Left kidney (tissue), 1 donor: ENCODE measurements at regions not wholly inside any gene's neighbourhood (a gene's known extent, or its start where the extent isn't known, plus 50 kb on each side); places are given as distances from the start of the nearest gene placed in this dataset.
A peak's percentile ranks its signal among the peaks of the same experiment; 100 is the strongest.

ENCODE experiments used
- DNase-seq: peaks from one replicate; pipeline ENCODE4 v3.0.0-alpha.2; 2013

DNA sequence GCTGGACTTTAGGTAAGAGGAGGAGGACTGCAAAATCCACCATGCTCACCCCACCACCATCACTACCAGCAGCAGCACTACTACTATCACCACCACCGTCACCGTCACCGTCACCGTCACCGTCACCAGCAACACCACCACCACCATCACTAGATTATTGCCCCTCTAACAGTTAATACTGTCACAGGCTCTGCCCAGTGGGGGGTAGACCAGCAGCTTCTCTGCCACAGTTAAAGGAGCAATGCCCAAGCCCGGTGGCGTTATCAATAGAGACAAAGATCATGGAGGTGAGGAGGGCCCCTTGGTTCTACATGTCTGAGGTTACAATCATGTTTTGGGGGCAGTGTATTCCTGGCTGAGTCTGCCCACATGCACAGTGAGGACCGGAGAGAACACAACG lies 184.4 kb upstream of the DYNLRB2 start:
- no peak for DNase-seq

DNA sequence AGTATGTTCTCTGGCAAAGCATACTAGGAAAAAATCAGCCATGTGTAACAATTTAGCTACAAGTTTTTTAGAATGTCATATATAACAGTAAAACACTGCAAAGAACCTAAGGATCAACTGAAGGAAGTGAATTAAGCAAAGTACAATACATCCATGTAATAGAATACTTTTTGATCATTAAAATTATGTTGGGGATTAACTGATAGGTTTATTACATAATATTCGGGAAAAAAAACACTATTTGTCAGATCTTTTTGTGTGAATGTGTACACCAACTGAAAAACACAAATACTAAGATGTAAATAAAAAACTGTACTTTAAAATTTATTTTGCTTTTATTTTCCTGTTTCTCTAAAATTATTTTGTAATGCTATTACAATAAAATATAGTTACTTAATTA lies 185.5 kb upstream of the DYNLRB2 start:
- no peak for DNase-seq

DNA sequence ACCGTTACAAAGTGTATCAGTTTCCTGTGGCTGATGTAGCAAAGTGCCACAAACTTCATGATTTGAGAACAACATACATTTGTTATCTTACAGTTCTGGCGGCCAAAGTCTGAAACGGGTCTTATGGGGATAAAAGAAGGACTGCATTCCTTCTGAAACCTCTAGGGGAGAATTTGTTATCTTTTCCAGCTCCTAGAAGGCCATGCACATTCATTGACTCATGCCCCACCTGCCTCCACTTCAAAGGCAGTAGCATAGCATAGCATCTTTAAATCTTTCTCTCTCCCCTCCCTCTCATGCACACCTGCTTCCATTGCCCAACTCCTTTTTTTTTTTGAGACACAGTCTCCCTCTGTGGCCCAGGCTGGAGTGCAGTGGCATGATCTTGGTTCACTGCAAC lies 190.7 kb upstream of the DYNLRB2 start:
- DNase-seq: no peak

DNA sequence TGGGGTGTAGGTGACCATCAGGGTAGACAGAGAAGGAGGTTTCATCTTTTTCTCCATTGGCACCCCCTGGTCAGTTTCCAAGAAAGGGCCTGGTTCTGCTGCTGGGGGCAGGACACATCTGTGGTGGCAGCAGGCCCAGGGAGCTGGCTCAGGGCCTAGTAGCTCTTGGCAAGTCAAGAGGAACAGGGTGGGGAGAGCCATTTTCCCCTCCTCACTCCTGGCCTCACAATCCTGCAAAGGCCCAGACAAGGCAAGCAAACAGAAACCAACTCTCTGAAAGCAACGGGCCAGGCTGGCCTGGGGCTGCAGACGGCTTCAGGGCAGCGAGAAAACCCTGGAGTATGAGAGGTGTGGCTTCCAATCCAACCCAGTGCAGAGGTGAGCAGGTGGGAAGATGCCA lies 192.9 kb upstream of the DYNLRB2 start:
- no peak for DNase-seq

DNA sequence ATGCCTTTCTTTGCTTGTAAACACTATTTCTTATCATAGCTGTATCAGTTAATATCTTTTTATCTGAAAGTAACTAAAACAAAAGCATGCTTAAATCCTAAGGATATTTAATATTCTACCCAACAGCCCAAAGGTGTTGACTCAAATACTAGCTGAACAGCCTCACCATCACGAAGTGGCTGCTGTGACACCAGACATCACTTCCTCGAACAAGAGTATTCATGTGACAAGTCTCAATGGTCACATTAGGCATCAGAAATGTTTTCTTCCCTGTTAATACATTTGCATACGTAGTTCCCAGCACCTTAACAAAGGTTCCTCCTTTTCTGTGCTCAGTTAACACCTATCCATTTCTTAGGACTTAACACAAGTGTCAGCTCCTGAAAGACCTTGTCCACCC lies 193.8 kb upstream of the DYNLRB2 start:
- no peak for DNase-seq

DNA sequence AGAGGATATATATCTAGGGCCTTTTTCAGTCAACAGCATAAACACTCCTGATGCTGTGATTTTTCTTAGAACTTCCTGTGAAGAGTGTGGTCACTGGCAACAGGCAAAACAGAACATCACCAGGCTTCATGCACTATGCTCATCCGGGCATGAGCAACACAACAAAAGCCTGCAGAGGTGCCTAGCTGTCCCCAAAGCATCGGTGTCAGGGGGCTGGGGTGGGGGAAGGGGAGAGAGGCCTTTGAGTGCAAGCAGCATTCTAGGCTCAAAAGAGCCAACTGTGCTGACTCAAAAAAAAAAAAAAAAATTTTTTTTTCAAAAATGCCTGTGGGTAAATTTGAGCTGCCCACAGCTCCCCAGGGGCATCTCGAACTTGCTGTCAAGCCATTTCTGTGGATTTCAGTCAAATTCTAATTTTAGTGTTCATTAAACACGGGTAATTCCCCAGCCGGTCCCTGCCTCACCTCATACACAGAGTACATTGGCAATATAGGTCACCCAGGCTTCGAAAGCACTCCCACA lies 194.6 kb upstream of the DYNLRB2 start:
- peak; percentile 10 for DNase-seq

DNA sequence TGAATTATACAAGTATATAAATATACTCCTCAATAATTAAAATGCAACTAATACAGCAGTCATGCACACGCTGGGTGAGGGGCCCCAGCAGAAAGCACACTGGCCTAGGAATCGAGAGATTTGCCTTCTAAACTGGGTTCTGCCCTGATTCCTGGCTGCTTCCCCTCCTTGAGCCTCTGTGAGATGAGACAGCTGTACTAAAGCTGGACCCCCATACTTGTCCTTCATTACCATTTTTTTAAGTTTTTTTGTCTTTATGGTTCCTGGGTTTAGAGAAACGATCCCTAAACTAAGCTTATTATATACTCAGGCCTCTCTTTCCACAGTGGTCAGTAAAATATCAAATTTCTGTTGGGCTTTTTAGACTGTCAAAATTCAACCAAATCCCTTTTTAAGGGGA lies 195.1 kb upstream of the DYNLRB2 start:
- no peak for DNase-seq

DNA sequence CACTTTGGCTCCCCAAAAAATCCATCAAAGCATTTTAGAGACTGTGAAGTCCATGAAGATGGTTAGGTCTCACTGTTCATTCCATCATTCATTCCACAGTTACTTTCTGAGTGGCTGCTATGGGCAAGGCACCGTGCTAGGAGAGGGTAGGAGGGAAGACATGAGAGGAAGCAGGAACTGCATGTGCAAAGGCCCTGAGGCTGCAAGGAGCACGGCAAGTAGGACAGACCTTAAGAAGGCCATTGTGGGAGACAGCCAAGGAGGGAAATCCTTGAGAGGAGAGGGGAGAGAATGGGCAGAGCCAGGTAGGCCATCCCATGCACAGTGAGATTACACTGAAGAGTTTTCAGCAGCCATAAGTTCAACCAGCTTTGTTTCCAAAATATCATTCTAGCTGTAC lies 196.2 kb upstream of the DYNLRB2 start:
- no peak for DNase-seq

DNA sequence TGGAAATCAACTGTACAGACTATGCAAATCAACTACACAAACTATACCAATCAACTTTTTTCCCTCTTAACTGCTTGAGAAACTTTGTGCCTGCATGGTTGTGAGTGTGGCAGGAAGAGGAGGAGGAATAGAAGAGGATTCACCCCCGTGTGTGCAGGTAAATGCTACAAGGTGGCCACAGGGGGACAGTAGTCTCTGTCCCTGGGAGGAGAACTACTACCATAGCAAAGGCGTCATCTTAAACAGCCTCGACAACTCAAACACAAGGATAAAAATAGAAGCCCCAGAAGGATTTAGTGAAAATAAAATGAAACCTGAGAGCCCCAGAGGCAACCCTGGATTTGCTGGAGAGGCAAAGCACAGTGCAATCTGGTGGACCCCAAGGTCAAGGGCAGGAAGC lies 199.5 kb upstream of the DYNLRB2 start:
- DNase-seq: peak; percentile 22

DNA sequence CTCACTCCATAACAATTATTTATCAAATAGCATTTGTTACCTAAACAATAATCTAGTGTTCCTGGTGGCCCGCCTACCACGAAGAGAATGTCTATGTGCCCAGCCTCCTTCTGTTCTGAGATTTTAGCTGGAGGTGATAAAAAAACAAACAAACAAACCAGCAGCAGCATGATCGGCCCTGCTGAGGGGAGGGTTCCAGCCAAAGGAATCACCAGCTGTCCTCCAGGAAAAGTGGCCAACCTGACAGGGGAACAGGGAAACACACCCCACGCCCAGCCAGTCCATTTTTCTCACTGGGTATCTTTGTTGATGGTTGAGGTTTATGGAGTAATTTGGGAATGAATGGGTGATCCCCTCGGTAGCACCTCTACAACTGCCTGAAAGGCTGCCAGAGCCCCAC lies 203.0 kb upstream of the DYNLRB2 start:
- DNase-seq: no peak

DNA sequence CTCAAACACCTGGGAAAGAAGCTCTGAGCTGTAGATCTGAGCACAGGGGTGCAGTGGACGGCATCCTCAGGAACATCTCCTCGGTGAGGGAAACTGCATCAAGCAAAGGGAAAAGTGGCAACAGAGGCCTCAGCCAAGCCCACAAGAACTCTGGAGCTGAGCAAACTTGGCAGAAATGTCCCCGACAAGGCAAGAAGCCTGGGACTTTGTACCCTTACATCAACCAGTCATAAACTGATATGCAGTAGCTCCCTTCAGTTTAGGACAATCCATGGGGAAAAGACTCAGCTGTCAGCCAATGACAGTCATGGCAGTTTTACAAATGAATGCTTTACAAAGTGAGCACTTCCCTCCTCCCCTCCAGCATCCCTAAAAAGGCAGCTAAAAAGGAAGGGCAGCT lies 210.0 kb upstream of the DYNLRB2 start:
- no peak for DNase-seq

DNA sequence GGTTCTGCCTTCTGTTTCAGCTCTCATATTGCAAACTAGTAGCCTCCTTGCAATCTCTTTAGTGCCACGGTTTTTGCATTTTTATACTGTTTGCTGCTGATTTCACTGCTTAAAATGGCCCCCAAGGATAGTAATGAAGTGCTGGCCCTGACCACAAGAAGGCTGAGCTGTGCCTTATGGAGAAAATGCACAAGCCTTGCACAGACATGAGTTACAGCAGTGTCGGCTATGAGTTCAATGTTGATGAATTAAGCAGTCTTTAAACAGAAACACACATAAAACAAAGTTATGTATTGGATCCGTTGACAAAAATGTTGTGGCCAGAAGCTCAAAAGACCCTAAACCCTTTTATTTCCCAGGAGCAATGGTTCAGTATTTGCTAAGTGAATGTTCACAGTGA lies 210.6 kb upstream of the DYNLRB2 start:
- DNase-seq: no peak

DNA sequence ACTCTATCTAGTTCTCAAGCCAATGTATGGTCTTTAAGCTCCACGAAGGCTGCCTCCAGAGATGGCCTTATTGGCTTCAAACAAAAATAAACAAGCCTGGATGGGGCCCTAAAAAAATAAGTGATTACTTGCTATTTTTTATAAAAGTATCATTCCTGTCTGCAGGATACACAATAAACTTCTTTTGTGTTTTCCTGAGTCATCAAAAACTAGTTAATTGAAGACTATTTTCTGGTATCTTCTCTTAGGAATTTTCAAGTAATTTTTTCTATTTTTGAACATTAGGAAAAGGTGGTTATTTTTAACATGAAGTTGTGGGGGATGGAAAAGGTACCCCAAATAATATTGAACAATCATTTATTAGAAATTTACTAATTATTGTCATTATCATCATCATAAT lies 213.1 kb upstream of the DYNLRB2 start:
- no peak for DNase-seq

DNA sequence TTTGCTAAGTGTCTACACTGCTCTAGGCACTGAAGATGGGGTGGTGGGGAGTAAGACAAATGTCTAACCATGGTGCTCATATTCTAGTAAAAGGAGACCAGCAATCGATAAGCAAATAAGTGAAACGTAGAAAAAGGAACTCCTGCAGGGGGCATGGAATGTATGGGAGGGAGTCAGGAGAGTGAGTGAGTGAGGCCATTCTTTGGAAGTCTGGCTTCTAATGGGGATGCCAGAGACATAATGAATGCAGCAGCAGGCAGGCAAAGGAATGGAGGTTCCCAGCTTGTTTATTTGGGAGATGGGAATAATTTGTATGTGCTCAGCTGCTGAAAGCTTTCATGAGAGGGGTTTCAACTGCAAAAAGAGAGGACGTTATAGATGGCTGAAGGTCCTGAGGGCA lies 216.4 kb upstream of the DYNLRB2 start:
- no peak for DNase-seq

DNA sequence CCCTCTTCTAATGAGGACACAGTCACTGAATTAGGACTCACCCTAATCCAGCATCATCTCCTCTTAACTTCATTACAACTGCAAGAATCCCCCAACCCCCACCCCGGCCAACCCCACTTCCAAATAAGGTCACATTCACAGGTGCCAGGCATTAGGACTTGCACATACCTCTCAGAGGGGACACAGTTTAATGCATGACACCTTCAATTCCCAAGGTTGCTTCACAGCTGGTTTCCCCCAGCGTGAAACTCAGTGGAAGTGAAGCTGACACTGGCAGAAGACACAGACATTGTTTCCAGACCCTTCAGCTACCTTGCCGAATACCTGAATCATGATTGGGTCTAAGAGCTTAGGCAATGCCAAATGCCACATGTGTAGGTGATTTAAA lies 217.0 kb upstream of the DYNLRB2 start:
- no peak for DNase-seq

DNA sequence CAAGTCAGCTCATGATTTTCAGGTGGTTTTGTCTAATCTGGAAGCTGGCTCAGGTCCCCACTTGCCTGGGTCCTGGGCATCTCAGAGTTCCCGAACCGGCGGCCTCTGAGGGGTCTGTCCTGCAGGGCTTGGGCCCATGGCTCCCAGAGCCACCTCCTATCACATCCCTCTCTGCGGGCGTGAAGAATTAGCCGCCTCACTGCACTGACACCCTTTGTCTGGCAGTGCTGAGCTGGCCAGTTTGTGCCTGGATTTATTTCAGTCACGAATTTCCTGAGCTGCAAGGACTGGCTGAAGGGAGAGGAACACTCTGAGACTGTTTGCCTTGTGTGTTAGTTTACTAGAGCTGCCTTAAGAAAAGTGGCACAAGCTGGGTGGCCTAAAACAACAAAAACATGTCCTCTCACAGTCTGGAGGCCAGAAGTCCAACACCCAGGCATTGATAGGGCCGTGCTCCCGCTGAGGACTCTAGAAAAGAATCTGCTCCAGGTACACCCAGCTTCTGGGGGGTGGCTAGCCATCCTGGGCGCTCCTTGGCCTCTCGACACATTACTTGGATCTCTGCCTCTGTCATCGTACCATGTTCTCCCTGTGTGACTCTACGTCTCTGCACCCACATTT lies 217.5 kb upstream of the DYNLRB2 start:
- DNase-seq: no peak

DNA sequence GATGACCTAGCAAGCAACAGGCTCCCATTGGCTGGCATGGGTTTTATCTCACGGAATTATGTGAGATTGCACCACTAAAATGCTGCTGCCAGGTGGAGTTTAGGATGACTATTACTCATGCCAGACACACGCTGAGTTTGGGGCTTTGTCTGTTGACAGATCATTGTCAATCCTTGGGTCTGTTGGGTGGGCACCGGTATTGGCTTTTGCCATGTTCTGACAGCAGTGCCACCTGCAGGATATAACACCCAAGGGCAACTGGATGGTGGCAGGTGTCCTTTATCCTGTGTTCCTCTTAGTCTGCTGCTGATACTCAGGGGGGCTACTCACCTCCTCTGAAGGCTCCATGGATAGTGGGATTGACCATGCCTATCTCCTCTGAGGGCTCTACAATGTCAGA lies 221.6 kb upstream of the DYNLRB2 start:
- no peak for DNase-seq

DNA sequence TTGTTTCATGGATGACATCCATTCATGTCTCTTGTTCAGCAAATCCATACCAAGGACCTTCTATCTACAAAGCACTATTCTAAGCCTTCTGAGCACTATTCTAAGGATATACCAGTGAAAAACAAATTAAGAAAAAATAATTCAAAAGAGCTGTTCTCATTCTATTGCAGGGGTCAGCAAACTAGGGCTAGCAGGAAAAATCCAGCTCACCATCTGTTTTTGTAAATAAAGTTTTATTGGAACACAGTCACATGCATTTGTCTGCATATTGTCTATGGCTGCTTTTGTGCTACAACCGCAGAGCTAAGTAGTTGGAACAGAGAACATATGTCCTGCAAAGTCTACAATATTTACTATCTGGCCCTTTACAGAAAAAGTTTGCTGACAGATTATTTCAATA lies 222.7 kb upstream of the DYNLRB2 start:
- no peak for DNase-seq

DNA sequence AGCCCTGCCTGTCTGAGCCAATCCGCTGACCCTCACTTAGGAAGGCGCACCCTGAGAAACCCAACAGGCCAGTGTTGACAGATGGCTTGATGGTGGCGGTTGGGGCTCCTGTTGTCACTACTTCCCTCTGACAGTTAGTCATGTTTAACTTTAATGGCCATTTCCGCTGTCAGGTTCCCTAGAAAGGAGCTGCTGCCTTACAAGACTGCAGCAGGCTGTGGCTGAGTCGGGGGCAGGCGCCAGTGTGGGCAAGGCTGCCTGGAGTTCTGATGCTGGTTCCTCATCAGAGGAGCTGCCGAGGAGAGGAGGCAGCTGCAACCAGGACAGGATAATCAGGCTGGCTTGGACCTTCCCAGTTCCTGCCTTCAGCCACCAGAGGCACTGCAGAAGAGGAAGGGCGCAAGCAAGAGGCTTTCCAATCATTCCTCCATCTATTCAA lies 223.2 kb upstream of the DYNLRB2 start:
- DNase-seq: no peak

DNA sequence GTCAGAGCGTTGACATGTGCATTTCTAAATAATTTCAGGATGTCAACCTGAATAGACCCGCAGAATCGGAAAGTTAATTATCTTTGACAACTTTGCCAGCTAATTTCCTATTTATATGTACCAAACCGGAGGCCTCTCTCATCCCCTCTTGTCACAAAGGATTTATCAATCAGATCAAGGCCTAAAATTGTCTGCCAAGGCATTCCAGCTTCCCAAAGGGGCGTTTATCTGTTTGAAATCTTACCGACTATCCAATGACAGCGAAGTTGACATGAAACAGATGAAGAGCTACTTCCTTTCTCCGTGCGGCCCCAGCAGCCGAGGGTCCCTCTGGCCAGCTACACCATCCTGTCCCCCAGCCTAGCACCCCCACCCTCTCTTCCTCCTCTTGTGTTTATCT lies 223.7 kb upstream of the DYNLRB2 start:
- DNase-seq: no peak

DNA sequence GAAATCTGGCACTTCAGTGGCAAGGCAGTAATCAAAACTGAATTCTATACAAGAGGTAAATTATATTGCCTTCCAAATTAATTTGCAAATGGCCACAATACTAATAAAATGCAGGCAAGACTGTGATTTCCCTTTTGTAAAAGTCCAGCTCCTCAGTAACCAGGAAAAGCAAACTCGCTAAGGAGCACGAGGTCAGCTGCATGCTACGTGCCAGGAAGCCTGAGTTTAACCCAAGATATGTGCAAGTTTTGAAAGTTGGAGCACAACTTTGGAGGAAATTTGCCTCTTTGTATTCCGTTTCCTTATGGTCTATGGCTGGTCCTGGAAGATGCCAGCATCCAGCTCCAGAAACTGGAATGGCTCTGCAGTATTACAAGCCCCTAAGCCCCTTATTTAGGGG lies 226.8 kb upstream of the DYNLRB2 start:
- DNase-seq: no peak

DNA sequence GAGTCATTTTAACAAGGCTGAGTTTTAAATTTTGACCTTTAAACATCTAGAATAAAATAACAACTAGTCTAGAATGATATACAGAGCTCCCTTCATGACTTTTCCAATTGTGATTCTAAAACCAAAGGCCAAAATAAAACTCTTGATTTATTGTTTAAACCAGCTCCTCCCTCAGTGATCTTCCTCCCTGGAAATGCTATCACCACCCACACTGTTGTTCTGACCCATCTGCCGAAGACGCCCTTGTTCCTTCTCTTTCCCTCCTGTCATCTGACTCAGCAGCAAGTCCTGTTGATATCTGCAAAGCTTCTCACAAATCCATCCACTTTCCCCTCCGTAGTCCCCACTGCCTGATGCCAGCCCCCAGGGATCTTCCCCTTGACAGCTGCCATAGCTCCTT lies 231.6 kb upstream of the DYNLRB2 start:
- no peak for DNase-seq

DNA sequence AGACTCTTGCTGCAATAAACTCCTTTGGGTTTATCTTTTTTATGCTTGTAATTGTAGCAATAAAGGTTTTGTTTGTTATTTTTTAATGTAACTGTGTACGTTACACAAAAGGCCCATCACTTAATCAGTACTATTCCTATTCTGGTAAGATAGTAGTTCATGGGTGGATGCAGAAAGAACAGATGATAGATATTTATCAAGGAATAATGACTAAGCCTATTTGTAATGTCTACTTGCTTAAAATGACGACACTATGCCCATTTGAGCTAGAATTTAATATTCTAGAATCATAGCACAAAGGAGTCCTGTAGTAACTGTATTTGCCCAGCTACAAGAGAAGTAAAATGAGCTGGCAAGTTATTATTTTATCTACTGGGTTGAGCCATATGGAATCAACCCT lies 235.4 kb upstream of the DYNLRB2 start:
- DNase-seq: no peak

DNA sequence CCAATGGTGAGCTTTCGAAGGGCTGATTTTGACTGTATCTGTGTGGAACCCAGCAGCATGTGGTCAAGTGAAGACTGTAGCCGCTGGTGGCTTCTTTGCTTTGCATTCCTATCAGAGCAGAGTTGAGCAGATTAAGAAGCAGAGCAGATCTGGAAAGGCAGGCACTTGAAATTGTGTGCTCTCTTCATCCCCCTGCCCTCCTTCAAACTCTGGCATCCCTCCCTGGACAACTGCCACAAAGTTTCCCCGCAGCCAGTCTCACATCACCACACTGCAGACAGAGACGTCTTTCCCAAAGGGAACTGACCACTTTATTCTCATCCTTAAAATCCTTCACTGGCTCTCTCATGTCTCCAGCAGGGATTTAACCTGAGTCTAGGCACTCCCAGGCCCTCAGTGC lies 237.1 kb upstream of the DYNLRB2 start:
- DNase-seq: no peak

DNA sequence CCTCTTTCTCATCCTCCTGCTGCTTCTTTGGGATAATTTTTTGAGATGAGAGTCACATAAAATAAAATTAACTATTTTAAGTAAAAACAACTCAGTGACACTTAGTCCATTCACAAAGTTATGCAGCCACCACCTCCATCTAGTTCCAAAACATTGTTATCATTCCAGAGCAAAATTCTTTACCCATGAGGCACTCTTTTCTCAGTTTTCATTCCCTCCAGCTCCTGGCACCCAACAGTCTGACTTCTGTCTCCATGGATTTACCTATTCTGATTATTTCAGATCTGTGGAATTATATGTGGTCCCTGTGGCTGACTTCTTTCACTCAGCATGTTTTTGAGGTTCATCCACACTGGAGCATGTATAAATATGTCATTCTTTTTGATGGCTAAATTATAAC lies 239.9 kb upstream of the DYNLRB2 start:
- no peak for DNase-seq
